Astrocyte (in vitro differentiated cells and primary cell): ENCODE measurements at regions not wholly inside any gene's neighbourhood (a gene's known extent, or its start where the extent isn't known, plus 50 kb on each side); places are given as distances from the start of the nearest gene placed in this dataset.

Experiments used
- DNase-seq: peaks from one replicate; pipeline ENCODE4 v3.0.0-alpha.2; 2010; ENCODE audit warnings: low read depth
- FAIRE-seq: peaks from 2 replicates; lab custom pipeline; 2011; peaks lifted over from hg19 to GRCh38; lab: Jason Lieb, UNC
- H2AFZ ChIP-seq: 2 replicates; pipeline ENCODE4 v1.6.0; 2012; ENCODE audit warnings: low read depth, low read length, inconsistent platforms
- H3K27ac ChIP-seq: 2 replicates; pipeline ENCODE4 v1.5.1; 2011; ENCODE audit warnings: low read depth, low read length, inconsistent platforms
- H3K27me3 ChIP-seq: 2 replicates; pipeline ENCODE4 v1.6.0; 2011; ENCODE audit warnings: low read length, inconsistent platforms; ENCODE audit not compliant: insufficient read depth
- H3K36me3 ChIP-seq: 2 replicates; pipeline ENCODE4 v1.5.1; 2011; ENCODE audit warnings: low read length, inconsistent platforms; ENCODE audit not compliant: insufficient read depth
- H3K4me1 ChIP-seq: 2 replicates; pipeline ENCODE4 v1.5.1; 2011; ENCODE audit warnings: low read length, inconsistent platforms; ENCODE audit not compliant: insufficient read depth
- H3K4me2 ChIP-seq: 2 replicates; pipeline ENCODE4 v1.6.0; 2012; ENCODE audit warnings: low read length, inconsistent platforms
- H3K4me3 ChIP-seq: 2 replicates; pipeline ENCODE4 v1.5.1; 2011; ENCODE audit warnings: low read depth, mild to moderate bottlenecking, low read length, inconsistent platforms; ENCODE audit not compliant: insufficient read depth
- H3K79me2 ChIP-seq: 2 replicates; pipeline ENCODE4 v1.6.0; 2012; ENCODE audit warnings: mild to moderate bottlenecking, low read length, inconsistent platforms; ENCODE audit not compliant: insufficient read depth
- H3K9ac ChIP-seq: 2 replicates; pipeline ENCODE4 v1.6.0; 2012; ENCODE audit warnings: mild to moderate bottlenecking, low read length, inconsistent platforms
- H3K9me3 ChIP-seq: 2 replicates; pipeline ENCODE4 v1.5.1; 2012; ENCODE audit warnings: low read depth, mild to moderate bottlenecking, low read length, inconsistent platforms; ENCODE audit not compliant: insufficient read depth
- H4K20me1 ChIP-seq: 2 replicates; pipeline ENCODE4 v1.6.0; 2012; ENCODE audit warnings: low read length, inconsistent platforms; ENCODE audit not compliant: insufficient read depth
- H3K27ac Mint-ChIP-seq: one replicate; pipeline ENCODE4 v1.8.0; 2021; ENCODE audit warnings: mild to moderate bottlenecking, mixed read lengths; ENCODE audit not compliant: unreplicated experiment
- H3K27me3 Mint-ChIP-seq: one replicate; pipeline ENCODE4 v1.8.0; 2021; ENCODE audit warnings: low read depth, mixed read lengths; ENCODE audit not compliant: unreplicated experiment
- H3K36me3 Mint-ChIP-seq: one replicate; pipeline ENCODE4 v1.8.0; 2021; ENCODE audit warnings: low read depth, mixed read lengths; ENCODE audit not compliant: unreplicated experiment
- H3K4me1 Mint-ChIP-seq: one replicate; pipeline ENCODE4 v1.8.0; 2021; ENCODE audit warnings: low read depth, mixed read lengths; ENCODE audit not compliant: unreplicated experiment
- H3K4me3 Mint-ChIP-seq: one replicate; pipeline ENCODE4 v1.8.0; 2021; ENCODE audit warnings: mild to moderate bottlenecking, moderate library complexity, mixed read lengths; ENCODE audit not compliant: unreplicated experiment
- H3K9me3 Mint-ChIP-seq: one replicate; pipeline ENCODE4 v1.8.0; 2021; ENCODE audit warnings: mild to moderate bottlenecking, mixed read lengths; ENCODE audit not compliant: unreplicated experiment
- CTCF ChIP-seq: IDR thresholded peaks from 2 replicates; pipeline ENCODE4 v1.5.1; 2011; ENCODE audit warnings: low read depth, mild to moderate bottlenecking, inconsistent platforms, low read length, moderate library complexity; ENCODE audit not compliant: insufficient read depth
- EZH2 ChIP-seq: IDR thresholded peaks from 2 replicates; pipeline ENCODE4 v1.6.1; 2012; ENCODE audit warnings: mild to moderate bottlenecking, low read length, inconsistent platforms; ENCODE audit not compliant: insufficient read depth

GRCh38 chr14:85402569-85403162 lies 127.3 kb upstream of the FLRT2 start:
- no peak for TF ChIP-seq CTCF
- TF ChIP-seq EZH2 = no peak
- DNase-seq = peak; percentile 54
- no peak overlapping the region for H3K27ac ChIP-seq
- Mint-ChIP-seq H3K27me3 (no peaks in the 10 kb centered on the region), H3K9me3 (no peaks in the 10 kb centered on the region), H3K36me3 (no peaks in the 10 kb centered on the region), H3K4me1 (peaks cover 11% of the 10 kb centered on the region), H3K27ac (no peak overlapping the region), H3K4me3 (no peak overlapping the region)
- peak; percentile 13 for FAIRE-seq
- H3K9me3 ChIP-seq = no peaks in the 10 kb centered on the region
- no peaks in the 10 kb centered on the region for H3K27me3 ChIP-seq
- no peak overlapping the region for H2AFZ ChIP-seq
- H3K36me3 ChIP-seq = no peaks in the 10 kb centered on the region
- no peaks in the 10 kb centered on the region for H3K4me1 ChIP-seq
- no peak overlapping the region for H3K9ac ChIP-seq
- peak overlapping the region; percentile 2 for H3K4me2 ChIP-seq
- no peaks in the 10 kb centered on the region for H4K20me1 ChIP-seq
- H3K4me3 ChIP-seq = no peak overlapping the region
- H3K79me2 ChIP-seq = no peaks in the 10 kb centered on the region

DNA sequence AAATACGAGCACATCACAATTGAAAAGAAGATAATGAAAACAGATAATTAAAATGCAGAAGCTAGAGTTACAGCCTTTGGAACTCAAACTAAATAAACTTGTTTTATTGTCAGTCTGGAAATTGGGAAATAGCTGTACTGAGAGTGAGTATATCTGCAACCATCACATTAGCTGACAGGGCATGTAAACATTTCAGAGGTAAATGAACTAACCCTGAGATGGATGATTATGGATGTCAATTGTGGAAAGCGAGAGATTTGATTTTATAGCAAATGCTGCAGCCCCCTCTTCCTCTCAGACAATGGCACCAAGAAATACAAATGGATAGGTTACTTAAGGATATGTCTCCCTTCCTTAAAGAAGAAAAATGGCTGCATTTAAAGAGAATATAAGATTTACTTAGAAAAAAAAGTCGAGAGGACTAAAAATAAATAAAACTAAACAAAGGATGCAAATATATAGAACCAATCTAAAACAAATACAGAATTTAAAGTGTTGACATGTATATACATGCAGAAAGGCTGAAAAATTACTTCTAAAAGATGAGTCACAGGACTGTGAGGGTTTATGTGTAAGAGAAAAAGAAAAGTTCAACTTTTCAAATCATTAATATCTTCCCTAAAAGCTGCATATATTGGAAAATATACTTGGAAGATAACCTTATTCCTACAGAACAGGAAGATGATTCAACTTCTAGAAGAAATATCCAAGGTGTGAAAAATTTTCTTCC lies 120.3 kb upstream of the FLRT2 start:
- Mint-ChIP-seq H3K27ac (no peak overlapping the region), H3K36me3 (no peaks in the 10 kb centered on the region), H3K9me3 (no peaks in the 10 kb centered on the region), H3K4me3 (no peak overlapping the region), H3K27me3 (no peaks in the 10 kb centered on the region), H3K4me1 (peaks cover 5% of the 10 kb centered on the region)
- DNase-seq = no peak
- no peaks in the 10 kb centered on the region for H3K27me3 ChIP-seq
- no peaks in the 10 kb centered on the region for H3K79me2 ChIP-seq
- H3K9me3 ChIP-seq = no peaks in the 10 kb centered on the region
- FAIRE-seq = no peak
- H3K27ac ChIP-seq = no peak overlapping the region
- no peak overlapping the region for H3K9ac ChIP-seq
- no peaks in the 10 kb centered on the region for H3K36me3 ChIP-seq
- no peaks in the 10 kb centered on the region for H4K20me1 ChIP-seq
- TF ChIP-seq CTCF = no peak
- TF ChIP-seq EZH2 = no peak
- H2AFZ ChIP-seq = no peak overlapping the region
- no peaks in the 10 kb centered on the region for H3K4me1 ChIP-seq
- H3K4me2 ChIP-seq = no peak overlapping the region
- no peak overlapping the region for H3K4me3 ChIP-seq

DNA sequence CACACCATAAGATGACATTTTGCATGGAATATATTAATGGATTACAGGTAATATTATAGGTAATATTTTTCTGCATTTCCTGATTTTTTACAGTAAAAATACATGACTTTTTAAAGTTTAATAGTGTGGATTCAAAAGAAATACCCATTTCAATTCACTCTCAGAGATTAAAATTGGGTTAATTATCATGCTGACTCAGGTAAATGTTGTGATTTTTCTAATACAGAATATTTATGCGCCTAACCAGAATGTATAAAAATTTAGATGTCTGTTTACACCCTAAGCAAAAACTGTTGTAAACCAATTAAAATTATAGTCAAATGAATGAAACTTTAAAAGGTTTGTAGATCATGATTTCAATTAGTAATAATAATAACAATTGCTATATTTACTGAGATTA lies 117.2 kb upstream of the FLRT2 start:
- Mint-ChIP-seq H3K27ac (no peak overlapping the region), H3K4me1 (peaks cover 27% of the 10 kb centered on the region), H3K9me3 (no peaks in the 10 kb centered on the region), H3K27me3 (no peaks in the 10 kb centered on the region), H3K4me3 (no peak overlapping the region), H3K36me3 (no peaks in the 10 kb centered on the region)
- H3K9ac ChIP-seq = no peak overlapping the region
- H3K27ac ChIP-seq = no peak overlapping the region
- peaks cover 19% of the 10 kb centered on the region for H3K4me1 ChIP-seq
- H3K36me3 ChIP-seq = no peaks in the 10 kb centered on the region
- no peak overlapping the region for H2AFZ ChIP-seq
- no peaks in the 10 kb centered on the region for H4K20me1 ChIP-seq
- TF ChIP-seq EZH2 = no peak
- no peak for TF ChIP-seq CTCF
- H3K79me2 ChIP-seq = no peaks in the 10 kb centered on the region
- H3K27me3 ChIP-seq = no peaks in the 10 kb centered on the region
- H3K4me2 ChIP-seq = no peak overlapping the region
- DNase-seq (no peak), FAIRE-seq (no peak)
- H3K4me3 ChIP-seq = no peak overlapping the region
- no peaks in the 10 kb centered on the region for H3K9me3 ChIP-seq
